ENCODE measurements at regions not wholly inside any gene's neighbourhood (a gene's known extent, or its start where the extent isn't known, plus 50 kb on each side); places are given as distances from the start of the nearest gene placed in this dataset.

- TF ChIP-seq CTCF (IDR thresholded peaks at IDR 0.05) (no peak), POLR2A (IDR thresholded peaks at IDR 0.05) (no peak), POLR2AphosphoS5 (IDR thresholded peaks at IDR 0.05) (no peak)
- DNase-seq (ENCODE audit: low spot score): no peak
- Histone ChIP-seq H3K27ac (no peak overlapping the region), H3K36me3 (no peaks in the 10 kb centered on the region), H3K4me3 (no peak overlapping the region), H3K9me3 (no peaks in the 10 kb centered on the region), H3K4me1 (replicated peaks) (no peaks in the 10 kb centered on the region), H3K27me3 (replicated peaks; ENCODE audit: insufficient read depth) (no peaks in the 10 kb centered on the region)
- WGBS: 86% methylated on average over 6 of the region's 6 CpGs
- intact Hi-C loops (cut with DNase I): no loop called here
Observed at GRCh38 chr2:107358362-107358761, 468.3 kb upstream of the RGPD4 start.

- intact Hi-C loops (cut with DNase I): no loop called here
- H3K27me3 ChIP-seq (replicated peaks; ENCODE audit: insufficient read depth): no peaks in the 10 kb centered on the region
- no peaks in the 10 kb centered on the region for H3K4me1 ChIP-seq (replicated peaks)
- no peak overlapping the region for H3K27ac ChIP-seq
- 84% methylated on average over 4 of the region's 4 CpGs for WGBS
- no peak for DNase-seq (ENCODE audit: low spot score)
- TF ChIP-seq POLR2A (IDR thresholded peaks at IDR 0.05) (no peak), POLR2AphosphoS5 (IDR thresholded peaks at IDR 0.05) (no peak), CTCF (IDR thresholded peaks at IDR 0.05) (no peak)
- no peaks in the 10 kb centered on the region for H3K9me3 ChIP-seq
- H3K4me3 ChIP-seq: no peak overlapping the region
- H3K36me3 ChIP-seq: no peaks in the 10 kb centered on the region
Observed at GRCh38 chr2:107359021-107359420, 467.7 kb upstream of the RGPD4 start.

- TF ChIP-seq CTCF (IDR thresholded peaks at IDR 0.05) (no peak), POLR2AphosphoS5 (IDR thresholded peaks at IDR 0.05) (no peak), POLR2A (IDR thresholded peaks at IDR 0.05) (no peak)
- Histone ChIP-seq H3K4me1 (replicated peaks) (no peaks in the 10 kb centered on the region), H3K4me3 (no peak overlapping the region), H3K36me3 (no peaks in the 10 kb centered on the region), H3K27ac (no peak overlapping the region), H3K27me3 (replicated peaks; ENCODE audit: insufficient read depth) (no peaks in the 10 kb centered on the region), H3K9me3 (no peaks in the 10 kb centered on the region)
- no peak for DNase-seq (ENCODE audit: low spot score)
- intact Hi-C loops (cut with DNase I): no loop called here
- 84% methylated on average over 4 of the region's 4 CpGs for WGBS
Observed at GRCh38 chr2:107361751-107362381, 464.8 kb upstream of the RGPD4 start.

- no peaks in the 10 kb centered on the region for H3K36me3 ChIP-seq
- no peaks in the 10 kb centered on the region for H3K27me3 ChIP-seq (replicated peaks; ENCODE audit: insufficient read depth)
- H3K4me1 ChIP-seq (replicated peaks): no peaks in the 10 kb centered on the region
- no peak for DNase-seq (ENCODE audit: low spot score)
- no peaks in the 10 kb centered on the region for H3K9me3 ChIP-seq
- no peak overlapping the region for H3K4me3 ChIP-seq
- TF ChIP-seq POLR2AphosphoS5 (IDR thresholded peaks at IDR 0.05) (no peak), POLR2A (IDR thresholded peaks at IDR 0.05) (no peak), CTCF (IDR thresholded peaks at IDR 0.05) (no peak)
- WGBS: 88% methylated on average over 1 of the region's 1 CpG
- intact Hi-C loops (cut with DNase I): no loop called here
- no peak overlapping the region for H3K27ac ChIP-seq
Observed at GRCh38 chr2:107362993-107363392, 463.7 kb upstream of the RGPD4 start.

- Histone ChIP-seq H3K27me3 (replicated peaks; ENCODE audit: insufficient read depth) (no peaks in the 10 kb centered on the region), H3K4me3 (no peak overlapping the region), H3K4me1 (replicated peaks) (no peaks in the 10 kb centered on the region), H3K9me3 (no peaks in the 10 kb centered on the region), H3K27ac (no peak overlapping the region), H3K36me3 (no peaks in the 10 kb centered on the region)
- intact Hi-C loops (cut with DNase I): no loop called here
- DNase-seq (ENCODE audit: low spot score): no peak
- 94% methylated on average over 2 of the region's 2 CpGs for WGBS
- TF ChIP-seq POLR2AphosphoS5 (IDR thresholded peaks at IDR 0.05) (no peak), CTCF (IDR thresholded peaks at IDR 0.05) (no peak), POLR2A (IDR thresholded peaks at IDR 0.05) (no peak)
Observed at GRCh38 chr2:107363806-107364205, 462.9 kb upstream of the RGPD4 start.
